GM19438 (cell line): ENCODE measurements at regions not wholly inside any gene's neighbourhood (a gene's known extent, or its start where the extent isn't known, plus 50 kb on each side); places are given as distances from the start of the nearest gene placed in this dataset.

Experiments used
- ATAC-seq: cut with Tn5 transposase; IDR thresholded peaks from one replicate; pipeline ENCODE4 v1.9.1; 2021; ENCODE audit warnings: low read depth; ENCODE audit not compliant: unreplicated experiment

- no peak for ATAC-seq
Measured at GRCh38 chr12:92007787-92008186, 137.9 kb downstream of the BTG1 start.

- ATAC-seq = no peak
Measured at GRCh38 chr12:92003701-92004100, 141.9 kb downstream of the BTG1 start.

GRCh38 chr12:92002673-92003382 lies 142.8 kb downstream of the BTG1 start:
- ATAC-seq = no peak

GRCh38 chr12:92002195-92002649 lies 143.4 kb downstream of the BTG1 start:
- ATAC-seq = no peak

- no peak for ATAC-seq
Measured at GRCh38 chr12:92000597-92000996, 145.0 kb downstream of the BTG1 start.

GRCh38 chr12:91999823-92000222 lies 145.8 kb downstream of the BTG1 start:
- ATAC-seq = no peak

- ATAC-seq = no peak
Measured at GRCh38 chr12:91998316-91998715, 147.3 kb downstream of the BTG1 start.

GRCh38 chr12:91994208-91994797 lies 151.3 kb downstream of the BTG1 start:
- no peak for ATAC-seq

GRCh38 chr12:91993287-91994017 lies 152.2 kb downstream of the BTG1 start:
- ATAC-seq = no peak

GRCh38 chr12:91991399-91992187 lies 154.1 kb downstream of the BTG1 start:
- ATAC-seq = no peak

- no peak for ATAC-seq
Measured at GRCh38 chr12:91990525-91990924, 155.1 kb downstream of the BTG1 start.

GRCh38 chr12:91989143-91989542 lies 156.5 kb downstream of the BTG1 start:
- no peak for ATAC-seq

GRCh38 chr12:91988086-91988923 lies 157.3 kb downstream of the BTG1 start:
- no peak for ATAC-seq

GRCh38 chr12:91986084-91986483 lies 159.6 kb downstream of the BTG1 start:
- ATAC-seq = no peak

- no peak for ATAC-seq
Measured at GRCh38 chr12:91985002-91985787, 160.5 kb downstream of the BTG1 start.

GRCh38 chr12:91984556-91984955 lies 161.1 kb downstream of the BTG1 start:
- ATAC-seq = no peak

GRCh38 chr12:91983935-91984334 lies 161.7 kb downstream of the BTG1 start:
- ATAC-seq = no peak

- no peak for ATAC-seq
Measured at GRCh38 chr12:91982946-91983345, 162.7 kb downstream of the BTG1 start.

- ATAC-seq = no peak
Measured at GRCh38 chr12:91980389-91980821, 165.2 kb downstream of the BTG1 start.
